AG10803 (cell line): ENCODE measurements at regions not wholly inside any gene's neighbourhood (a gene's known extent, or its start where the extent isn't known, plus 50 kb on each side); places are given as distances from the start of the nearest gene placed in this dataset.

Experiments used
- DNase-seq: peaks from one replicate; pipeline ENCODE4 v3.0.0; 2010; ENCODE audit warnings: low read depth
- H3K4me3 ChIP-seq: 2 replicates; pipeline ENCODE4 v1.5.1; 2011; ENCODE audit warnings: mild to moderate bottlenecking, low read length, control low read depth
- CTCF ChIP-seq: conservative IDR thresholded peaks from 2 replicates; pipeline ENCODE4 v1.5.1; 2011; ENCODE audit warnings: mild to moderate bottlenecking, low read length, control low read depth, inconsistent platforms

- no peak overlapping the region for H3K4me3 ChIP-seq
- no peak for TF ChIP-seq CTCF
- DNase-seq: no peak
Measured at GRCh38 chr2:4678927-4679326, 975.6 kb downstream of the DCDC2C start.

- DNase-seq: no peak
- TF ChIP-seq CTCF: no peak
- H3K4me3 ChIP-seq: no peak overlapping the region
Measured at GRCh38 chr2:4679391-4679790, 976.0 kb downstream of the DCDC2C start.

GRCh38 chr2:4684921-4685320 lies 981.5 kb downstream of the DCDC2C start:
- no peak for TF ChIP-seq CTCF

GRCh38 chr2:4690913-4691312 lies 987.5 kb downstream of the DCDC2C start:
- DNase-seq: no peak
- TF ChIP-seq CTCF: no peak
- H3K4me3 ChIP-seq: no peak overlapping the region

More at GRCh38 chr2:4684921-4685320, 981.5 kb downstream of the DCDC2C start:
- DNase-seq: no peak
- H3K4me3 ChIP-seq: no peak overlapping the region

GRCh38 chr2:4693266-4693665 lies 989.9 kb downstream of the DCDC2C start:
- DNase-seq: no peak
- no peak for TF ChIP-seq CTCF
- no peak overlapping the region for H3K4me3 ChIP-seq

- H3K4me3 ChIP-seq: no peak overlapping the region
- DNase-seq: no peak
- no peak for TF ChIP-seq CTCF
Measured at GRCh38 chr2:4695281-4695861, 992.0 kb downstream of the DCDC2C start.

GRCh38 chr2:4715065-4715464 lies 977.1 kb upstream of the SOX11 start:
- DNase-seq: no peak
- TF ChIP-seq CTCF: no peak
- H3K4me3 ChIP-seq: no peak overlapping the region
